GM21786 (cell line): ENCODE measurements at regions not wholly inside any gene's neighbourhood (a gene's known extent, or its start where the extent isn't known, plus 50 kb on each side); places are given as distances from the start of the nearest gene placed in this dataset.

Experiments
- ATAC-seq: cut with Tn5 transposase; IDR thresholded peaks from one replicate; pipeline ENCODE4 v1.9.1; 2021; ENCODE audit not compliant: unreplicated experiment

DNA sequence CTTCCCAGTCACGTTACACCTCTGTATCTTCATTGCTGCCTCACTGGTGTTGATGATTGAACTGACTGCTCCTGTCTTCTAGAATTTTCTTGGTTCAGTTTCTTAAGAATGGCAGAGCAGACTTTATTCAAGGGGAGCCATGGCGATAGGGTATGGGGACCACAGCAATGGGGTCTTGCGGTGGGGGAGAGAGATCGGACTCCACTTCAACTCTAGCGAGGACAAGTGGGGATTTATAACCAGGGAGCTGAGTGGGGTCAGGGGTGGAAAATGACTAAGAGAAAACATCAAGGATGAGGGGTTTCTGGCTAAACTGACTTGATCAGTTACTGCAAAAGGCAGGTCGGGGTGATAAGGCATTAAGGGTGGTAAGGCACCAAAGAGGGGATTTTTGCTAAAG lies 156.4 kb downstream of the CD83 start:
- no peak for ATAC-seq

DNA sequence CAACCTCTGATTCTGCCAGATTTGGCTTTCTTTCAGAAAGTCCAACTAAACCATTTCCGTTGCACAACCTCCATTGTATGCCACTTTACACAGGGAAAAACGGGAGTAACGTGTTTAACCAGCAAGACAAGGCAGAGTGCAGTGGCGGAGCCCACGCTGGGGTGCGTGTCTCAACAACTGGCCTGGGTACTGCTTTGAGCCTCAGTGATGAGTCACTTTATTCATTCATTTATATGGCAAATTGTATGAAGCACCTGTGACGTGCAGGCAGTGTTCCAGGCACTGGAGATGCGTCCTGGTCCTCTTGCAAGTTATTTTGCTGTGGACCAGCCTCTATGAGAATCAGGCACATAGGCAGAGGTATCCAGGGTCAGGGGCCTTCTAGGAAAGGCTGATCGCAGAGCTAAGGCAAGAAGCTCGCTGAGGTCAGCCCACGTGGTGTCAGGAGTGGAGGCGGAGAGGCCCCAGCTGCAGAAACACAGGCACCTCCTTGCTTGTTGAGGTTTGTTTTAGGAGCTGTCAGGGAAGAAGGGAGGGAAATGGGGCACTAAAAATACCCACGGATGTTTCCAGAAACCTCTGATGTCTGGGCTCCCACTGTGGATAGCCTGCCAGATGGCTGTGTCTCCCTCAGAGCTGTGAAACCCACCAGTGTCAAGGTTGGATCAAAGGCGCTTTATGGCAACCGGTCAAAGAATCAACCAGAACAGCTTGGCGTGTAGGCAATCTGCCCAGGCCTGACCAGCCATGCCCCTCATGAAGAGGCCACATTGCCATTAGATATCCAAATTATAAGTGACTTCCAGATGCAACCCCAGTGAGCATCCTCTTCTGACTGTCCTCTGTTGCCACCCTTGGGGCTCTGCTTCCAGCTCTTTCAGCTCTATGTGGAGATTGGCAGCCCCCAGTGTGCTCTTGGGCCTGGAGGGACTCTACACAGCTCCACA lies 157.2 kb downstream of the CD83 start:
- no peak for ATAC-seq

DNA sequence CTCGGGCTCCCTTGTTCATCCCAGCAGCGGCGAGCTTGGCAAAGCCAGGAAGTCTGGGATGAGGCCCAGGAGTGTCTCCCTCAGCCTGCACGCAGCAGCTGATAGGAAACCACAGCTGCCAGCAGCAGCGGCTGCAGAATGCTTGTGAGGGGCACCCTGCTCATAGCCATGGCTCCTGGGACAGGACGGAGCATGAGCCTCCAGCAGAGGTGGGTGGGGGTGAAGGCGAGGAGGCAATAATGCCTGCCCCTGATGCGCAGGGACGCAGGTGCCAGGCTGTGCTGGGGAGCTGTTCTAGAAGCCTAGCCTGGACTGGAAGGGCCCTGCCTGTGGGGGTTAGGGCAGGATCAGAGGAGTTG lies 157.9 kb downstream of the CD83 start:
- ATAC-seq = no peak

DNA sequence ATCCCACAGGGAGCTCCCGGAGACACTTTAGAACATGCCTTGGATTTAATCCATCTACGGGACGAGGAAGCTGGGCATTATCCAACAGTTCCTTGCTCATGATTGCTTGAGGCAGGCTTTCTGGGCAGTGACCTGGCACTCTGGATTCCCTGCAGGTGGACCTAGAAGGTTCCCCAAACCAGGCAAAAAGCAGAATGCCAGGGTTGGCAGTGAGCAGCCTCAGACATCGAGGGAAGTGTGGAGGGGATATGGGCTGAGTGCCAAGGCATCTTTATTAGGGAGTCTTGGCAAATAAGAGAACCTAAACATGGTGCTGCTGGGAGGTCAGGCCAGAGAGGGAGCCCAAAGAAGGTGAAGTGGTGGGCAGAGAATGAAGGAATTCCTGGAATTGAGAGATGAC lies 158.5 kb downstream of the CD83 start:
- no peak for ATAC-seq

DNA sequence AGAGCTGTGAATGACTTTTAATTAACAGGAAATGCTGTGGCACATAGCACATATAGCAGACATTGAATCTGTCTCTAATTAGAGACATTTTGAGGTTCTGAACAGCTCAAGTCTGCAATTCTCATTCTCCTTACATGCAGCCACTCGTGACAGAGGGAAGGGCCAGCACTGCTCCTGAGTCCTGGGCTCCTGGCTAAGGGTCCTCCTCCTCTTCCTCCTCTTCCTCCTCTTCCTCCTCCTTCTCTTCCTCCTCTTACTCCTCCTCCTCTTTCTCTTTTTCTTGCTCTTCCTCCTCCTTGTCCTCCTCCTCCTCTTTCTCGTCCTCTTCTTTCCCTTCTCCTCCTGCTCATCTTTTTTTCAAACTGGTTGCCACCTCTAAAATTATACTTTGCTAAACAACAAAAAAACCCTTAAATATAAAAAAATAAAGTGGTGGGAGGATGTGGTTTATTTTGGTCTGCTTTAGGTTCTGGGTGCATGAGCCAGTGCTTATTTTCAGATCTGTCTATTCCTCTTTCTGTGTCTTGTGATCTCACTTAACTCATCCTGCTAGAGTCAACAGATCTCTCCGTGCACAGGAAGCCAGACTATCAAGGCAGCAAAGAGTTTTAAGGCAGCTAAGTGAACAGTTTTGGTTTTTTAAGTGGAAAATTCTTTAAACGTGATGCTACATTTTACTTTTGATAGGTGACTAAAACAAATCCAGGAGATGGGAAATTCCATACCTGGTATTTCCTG lies 159.3 kb downstream of the CD83 start:
- peak; percentile 77 for ATAC-seq

DNA sequence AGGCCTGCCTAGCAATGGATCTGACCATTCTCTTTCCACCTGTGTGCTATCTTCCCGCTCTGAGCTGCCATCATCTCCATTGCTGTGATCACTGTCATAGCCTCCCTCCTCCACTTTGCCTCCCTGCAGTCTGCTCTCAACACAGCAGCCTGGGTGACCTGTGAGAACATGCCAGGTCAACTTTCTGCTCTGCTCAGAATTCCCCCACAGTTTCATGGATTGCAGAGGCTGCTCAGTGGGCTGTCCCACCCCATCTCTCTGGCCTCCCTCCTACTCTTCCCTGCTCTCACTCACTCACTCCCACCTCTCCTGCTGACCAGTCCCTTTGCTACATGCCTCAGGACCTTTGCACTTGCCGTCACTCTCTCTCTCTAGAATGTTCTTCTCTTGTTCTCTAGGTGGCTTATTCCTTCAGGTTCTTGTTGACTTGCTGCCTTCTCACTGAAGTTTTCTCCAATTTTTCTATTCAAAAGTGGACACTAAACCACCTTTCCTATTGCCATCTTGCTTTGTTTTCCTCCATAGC lies 159.9 kb downstream of the CD83 start:
- ATAC-seq = peak; percentile 24

- ATAC-seq = no peak
These were observed 160.4 kb downstream of the CD83 start for GRCh38 chr6:14278006-14278405.

DNA sequence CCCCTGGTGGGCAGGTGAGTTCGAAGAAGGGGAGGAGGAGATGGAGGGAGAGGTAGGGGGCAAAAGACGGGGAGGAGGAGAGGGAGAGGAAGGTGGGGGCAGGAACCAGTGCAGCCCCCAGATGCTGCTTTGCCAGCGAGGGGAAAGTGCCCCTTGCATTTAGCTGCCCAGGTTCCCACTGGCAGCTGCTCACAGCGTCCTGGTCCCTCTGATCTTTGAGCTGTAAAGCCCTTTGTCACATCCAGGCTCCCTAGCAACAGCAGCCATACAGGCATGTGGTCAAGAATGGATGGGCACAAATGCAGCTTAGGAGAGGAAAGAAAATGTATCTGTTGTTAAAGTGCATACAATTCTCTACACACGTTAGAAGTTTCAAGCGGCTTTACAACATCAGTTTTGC lies 160.9 kb downstream of the CD83 start:
- no peak for ATAC-seq

DNA sequence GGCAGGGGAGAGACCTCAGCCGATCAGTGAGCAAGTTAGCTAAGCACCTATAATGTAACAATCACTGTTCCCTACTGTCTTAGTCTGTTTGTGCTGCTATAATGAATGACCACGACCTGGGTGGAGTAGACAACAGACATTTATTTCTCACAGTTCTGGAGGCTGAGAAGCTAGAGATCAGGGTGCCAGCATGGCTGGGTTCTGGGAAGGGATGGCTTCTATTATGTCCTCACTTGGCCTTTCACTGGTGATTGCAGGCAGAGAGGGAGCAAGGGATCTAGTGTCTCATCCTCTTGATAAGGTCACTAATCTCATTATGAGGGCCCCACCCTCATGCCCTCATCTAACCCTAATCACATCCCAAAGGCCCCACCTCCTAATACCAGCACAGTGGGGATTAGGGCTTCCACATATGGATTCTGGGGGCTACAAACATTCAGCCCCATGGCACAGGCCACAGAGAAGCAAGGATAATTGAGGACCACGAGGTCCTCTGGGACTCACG lies 162.5 kb downstream of the CD83 start:
- no peak for ATAC-seq

DNA sequence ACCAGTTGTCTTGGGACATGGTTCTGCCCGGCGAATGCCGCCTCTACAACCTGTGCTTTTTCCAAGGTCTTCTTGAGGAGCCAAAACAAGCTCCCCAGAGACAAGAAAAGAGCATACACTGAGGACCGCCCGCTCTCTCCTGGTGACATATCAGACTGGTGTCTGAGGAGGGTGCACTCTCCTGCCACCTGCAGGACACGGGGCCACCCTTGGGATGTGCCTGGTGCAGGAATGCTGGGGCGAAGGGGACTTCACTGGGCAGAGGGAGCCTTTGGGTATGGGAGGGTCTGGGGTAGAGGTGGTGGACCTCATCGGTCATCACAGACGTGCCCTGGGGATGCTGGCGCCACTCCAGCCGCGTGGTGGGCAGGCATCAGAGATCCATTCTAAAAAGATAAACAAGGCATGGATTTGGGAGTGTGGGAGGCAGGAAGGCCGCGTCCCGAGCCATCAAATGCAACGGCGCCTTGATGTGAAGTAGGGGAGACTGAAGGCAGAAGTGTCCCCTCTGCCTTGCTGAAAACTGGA lies 163.3 kb downstream of the CD83 start:
- no peak for ATAC-seq

DNA sequence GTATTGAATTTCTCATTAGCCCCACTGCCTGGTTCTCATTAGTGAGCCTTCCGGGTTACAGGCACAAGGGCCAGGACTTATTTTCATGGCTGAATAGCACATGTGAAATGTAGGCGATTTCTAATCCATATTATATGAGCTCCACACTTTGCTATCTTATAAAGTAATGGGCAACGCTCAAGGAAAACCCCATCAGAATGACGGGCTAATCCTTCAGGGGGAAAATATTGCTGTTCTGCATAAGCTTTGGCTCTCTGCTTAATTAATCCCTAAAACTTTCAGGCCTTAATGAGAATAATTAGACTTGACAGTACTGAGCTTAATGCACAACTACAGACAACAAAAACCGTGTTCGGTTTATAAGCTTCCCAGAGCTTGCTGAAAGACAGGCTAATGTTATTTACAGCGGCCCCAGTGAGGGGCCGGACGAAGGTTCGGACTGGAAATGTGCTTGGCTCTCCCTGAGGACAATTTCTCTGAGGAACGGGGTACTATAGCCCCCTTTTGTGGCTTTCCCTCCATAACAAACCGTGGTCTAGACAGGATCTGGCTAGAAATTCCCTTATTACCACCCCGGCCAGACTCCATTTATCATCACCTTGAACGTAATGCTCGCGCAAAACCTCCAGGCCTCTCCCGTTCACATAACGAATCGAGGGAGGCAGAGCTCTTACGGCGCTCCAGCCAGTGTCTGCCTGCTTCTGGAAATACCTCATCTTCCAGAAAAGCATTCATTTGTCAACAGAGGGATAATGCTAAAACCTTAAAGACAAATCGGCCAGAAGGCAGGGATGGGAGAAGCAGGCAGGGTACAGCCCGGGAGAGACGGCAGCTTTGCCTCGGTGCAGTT lies 164.5 kb downstream of the CD83 start:
- no peak for ATAC-seq

GRCh38 chr6:14282854-14283505 lies 165.4 kb downstream of the CD83 start:
- ATAC-seq = no peak

GRCh38 chr6:14283600-14284235 lies 166.1 kb downstream of the CD83 start:
- no peak for ATAC-seq

GRCh38 chr6:14284969-14285590 lies 167.5 kb downstream of the CD83 start:
- no peak for ATAC-seq

DNA sequence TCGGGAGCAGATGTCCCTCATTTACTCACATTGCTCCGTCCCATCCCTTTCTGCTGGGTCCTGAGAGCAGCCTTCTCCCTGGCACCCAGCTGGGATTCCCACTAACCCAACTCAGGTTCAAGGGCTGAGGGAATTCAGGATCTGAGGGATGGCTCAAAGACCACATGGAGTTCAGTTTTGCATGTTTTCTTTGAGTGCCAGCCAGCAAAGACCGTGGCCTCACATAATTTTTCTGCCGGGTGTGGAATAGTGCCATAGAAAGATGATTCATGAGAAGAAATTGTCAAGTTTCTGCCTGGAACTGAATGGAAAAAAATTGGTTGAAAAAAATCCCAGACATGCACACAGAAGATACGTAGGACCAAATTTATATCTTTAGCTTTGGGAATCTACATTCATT lies 168.6 kb downstream of the CD83 start:
- no peak for ATAC-seq

DNA sequence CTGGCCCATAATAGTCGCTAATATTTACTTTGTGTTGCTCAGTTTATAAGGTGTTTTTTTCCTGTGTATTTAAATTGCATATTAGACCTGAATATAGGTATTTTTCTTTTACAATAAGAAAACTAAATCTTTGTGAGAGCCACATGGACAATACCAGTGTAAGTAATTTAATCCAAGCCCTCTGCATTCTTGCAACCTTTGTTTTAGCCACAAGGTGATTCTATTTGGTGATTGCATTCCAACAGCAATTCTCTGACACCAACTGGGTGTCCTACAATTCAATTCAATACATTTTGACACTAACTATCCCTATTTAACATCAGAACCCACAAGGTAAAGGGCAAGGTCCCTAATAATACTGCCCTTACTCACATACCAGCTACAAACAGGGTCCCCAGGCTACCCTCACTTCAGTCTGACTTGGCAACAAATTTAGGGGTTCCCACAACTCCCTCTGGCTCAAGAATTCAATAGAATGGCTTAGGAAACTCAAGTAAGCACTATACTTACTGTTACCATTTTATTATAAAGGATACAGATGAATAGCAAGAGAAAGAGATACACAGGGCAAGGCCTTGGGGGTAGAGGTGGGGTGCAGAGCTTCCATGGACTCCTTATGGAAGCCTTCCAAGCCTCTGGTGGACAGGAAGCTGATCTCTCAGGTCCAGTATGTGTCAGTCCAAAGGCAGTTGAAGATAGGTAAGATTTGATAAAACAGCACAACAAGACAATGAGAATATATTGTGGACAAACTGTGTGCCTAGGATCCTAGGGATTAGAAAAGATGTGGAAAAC lies 169.3 kb downstream of the CD83 start:
- no peak for ATAC-seq

GRCh38 chr6:14287707-14288106 lies 170.1 kb downstream of the CD83 start:
- no peak for ATAC-seq

- ATAC-seq = no peak
These were observed 171.3 kb downstream of the CD83 start for GRCh38 chr6:14288910-14289309.
